ENCODE measurements at regions not wholly inside any gene's neighbourhood (a gene's known extent, or its start where the extent isn't known, plus 50 kb on each side); places are given as distances from the start of the nearest gene placed in this dataset.
A peak's percentile ranks its signal among the peaks of the same experiment; 100 is the strongest.

DNA sequence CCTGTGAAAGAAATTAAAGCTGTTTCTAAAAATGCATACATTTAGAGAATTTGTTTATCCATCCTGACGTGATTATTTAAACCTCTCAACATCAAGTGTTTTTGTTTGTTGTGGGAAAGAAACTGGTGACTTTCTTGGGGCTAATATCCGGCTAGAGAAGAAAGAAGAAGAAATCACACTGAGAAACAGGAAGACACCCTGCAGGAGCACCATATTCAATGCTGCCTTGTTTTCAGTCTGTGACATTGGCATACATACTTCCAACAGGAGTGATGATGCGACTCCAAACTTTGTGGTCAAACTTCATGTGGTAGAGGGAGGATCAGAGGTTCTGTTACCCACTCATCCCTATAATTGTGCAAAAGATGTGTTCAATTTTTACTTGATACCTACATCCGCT, 997.6 kb upstream of the CITED2 start:
- Mint-ChIP-seq H3K4me3 (no peak overlapping the region), H3K9me3 (peaks cover 16% of the 10 kb centered on the region), H3K27ac (no peak overlapping the region), H3K27me3 (no peaks in the 10 kb centered on the region), H3K4me1 (ENCODE audit: low read depth) (peaks cover 4% of the 10 kb centered on the region), H3K36me3 (ENCODE audit: low read depth) (peaks cover 11% of the 10 kb centered on the region)
- intact Hi-C loops (cut with micrococcal nuclease) = no loop called here

DNA sequence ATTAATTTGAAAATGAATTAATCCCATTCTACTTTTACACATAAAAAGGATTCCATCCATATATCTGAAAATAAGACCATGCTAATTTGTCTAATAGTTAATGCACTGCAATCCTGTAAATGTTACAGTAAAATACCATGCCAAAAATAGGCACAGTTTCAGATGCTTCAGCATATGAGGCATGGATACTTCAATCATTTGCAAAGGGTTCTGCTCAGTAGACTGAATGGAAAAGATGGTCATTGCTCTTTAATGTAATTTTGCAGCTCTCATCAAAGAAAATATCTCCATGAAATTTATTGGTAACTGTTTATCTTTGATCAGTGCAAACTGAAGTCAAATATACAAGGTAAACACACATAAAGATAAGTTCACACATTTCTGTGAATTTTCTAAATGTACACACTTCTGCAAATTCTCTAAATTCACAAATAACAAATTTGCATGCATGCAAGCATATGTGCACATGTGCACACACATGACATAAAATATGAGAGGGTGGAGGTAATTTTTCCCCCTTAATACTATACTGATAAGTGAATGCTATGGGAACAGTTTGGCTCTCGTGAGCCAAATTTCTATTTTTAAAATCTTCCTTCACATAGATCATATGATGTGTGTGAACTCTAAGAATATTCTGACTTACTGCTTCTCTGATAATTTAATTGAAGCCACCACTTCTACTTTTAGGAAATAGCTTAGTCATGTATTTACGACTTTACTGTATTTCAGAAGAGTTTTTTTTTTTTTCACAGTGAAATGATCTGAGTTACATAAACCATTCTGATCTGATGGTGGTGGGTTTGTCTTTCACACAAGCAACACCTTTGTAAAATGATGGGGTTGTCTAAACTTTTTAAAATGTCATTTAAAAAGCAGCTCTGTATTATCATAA, 996.8 kb upstream of the CITED2 start:
- Mint-ChIP-seq H3K4me1 (ENCODE audit: low read depth) (peaks cover 4% of the 10 kb centered on the region), H3K27ac (no peak overlapping the region), H3K36me3 (ENCODE audit: low read depth) (peaks cover 11% of the 10 kb centered on the region), H3K4me3 (no peak overlapping the region), H3K9me3 (peaks cover 16% of the 10 kb centered on the region), H3K27me3 (no peaks in the 10 kb centered on the region)
- intact Hi-C loops (cut with micrococcal nuclease) = no loop called here

GRCh38 chr6:140370441-140370840, 996.0 kb upstream of the CITED2 start:
- peaks cover 11% of the 10 kb centered on the region for H3K36me3 Mint-ChIP-seq (ENCODE audit: low read depth)
- no peak overlapping the region for H3K27ac Mint-ChIP-seq
- H3K27me3 Mint-ChIP-seq = no peaks in the 10 kb centered on the region
- peaks cover 22% of the 10 kb centered on the region for H3K9me3 Mint-ChIP-seq
- intact Hi-C loops (cut with micrococcal nuclease) = no loop called here
- peaks cover 4% of the 10 kb centered on the region for H3K4me1 Mint-ChIP-seq (ENCODE audit: low read depth)
- H3K4me3 Mint-ChIP-seq = no peak overlapping the region

- no peaks in the 10 kb centered on the region for H3K27me3 Mint-ChIP-seq
Measured at GRCh38 chr6:140366991-140367390, 992.5 kb upstream of the CITED2 start.

GRCh38 chr6:140364916-140365315, 990.5 kb upstream of the CITED2 start:
- H3K27ac Mint-ChIP-seq = no peak overlapping the region
- peaks cover 34% of the 10 kb centered on the region for H3K9me3 Mint-ChIP-seq
- no peaks in the 10 kb centered on the region for H3K27me3 Mint-ChIP-seq
- intact Hi-C loops (cut with micrococcal nuclease) = no loop called here
- no peaks in the 10 kb centered on the region for H3K4me1 Mint-ChIP-seq (ENCODE audit: low read depth)
- peaks cover 25% of the 10 kb centered on the region for H3K36me3 Mint-ChIP-seq (ENCODE audit: low read depth)
- H3K4me3 Mint-ChIP-seq = no peak overlapping the region

More at GRCh38 chr6:140366991-140367390, 992.5 kb upstream of the CITED2 start:
- intact Hi-C loops (cut with micrococcal nuclease) = no loop called here
- H3K27ac Mint-ChIP-seq = no peak overlapping the region
- peaks cover 1% of the 10 kb centered on the region for H3K4me1 Mint-ChIP-seq (ENCODE audit: low read depth)
- no peak overlapping the region for H3K4me3 Mint-ChIP-seq
- H3K9me3 Mint-ChIP-seq = peaks cover 34% of the 10 kb centered on the region
- H3K36me3 Mint-ChIP-seq (ENCODE audit: low read depth) = peaks cover 25% of the 10 kb centered on the region

GRCh38 chr6:140360651-140361050, 986.2 kb upstream of the CITED2 start:
- Mint-ChIP-seq H3K9me3 (peaks cover 30% of the 10 kb centered on the region), H3K36me3 (ENCODE audit: low read depth) (peaks cover 25% of the 10 kb centered on the region), H3K27ac (no peak overlapping the region), H3K4me3 (no peak overlapping the region), H3K27me3 (no peaks in the 10 kb centered on the region), H3K4me1 (ENCODE audit: low read depth) (no peaks in the 10 kb centered on the region)
- intact Hi-C loops (cut with micrococcal nuclease) = no loop called here

GRCh38 chr6:140355476-140355875, 981.0 kb upstream of the CITED2 start:
- no peaks in the 10 kb centered on the region for H3K36me3 Mint-ChIP-seq (ENCODE audit: low read depth)
- no peak overlapping the region for H3K27ac Mint-ChIP-seq
- intact Hi-C loops (cut with micrococcal nuclease) = no loop called here
- H3K9me3 Mint-ChIP-seq = peaks cover 10% of the 10 kb centered on the region
- no peak overlapping the region for H3K4me3 Mint-ChIP-seq
- H3K4me1 Mint-ChIP-seq (ENCODE audit: low read depth) = no peaks in the 10 kb centered on the region
- H3K27me3 Mint-ChIP-seq = no peaks in the 10 kb centered on the region

- H3K27me3 Mint-ChIP-seq = no peaks in the 10 kb centered on the region
- H3K27ac Mint-ChIP-seq = no peak overlapping the region
- peaks cover 14% of the 10 kb centered on the region for H3K9me3 Mint-ChIP-seq
- no peaks in the 10 kb centered on the region for H3K4me1 Mint-ChIP-seq (ENCODE audit: low read depth)
- no peaks in the 10 kb centered on the region for H3K36me3 Mint-ChIP-seq (ENCODE audit: low read depth)
- no peak overlapping the region for H3K4me3 Mint-ChIP-seq
- intact Hi-C loops (cut with micrococcal nuclease) = no loop called here
Measured at GRCh38 chr6:140354296-140354695, 979.8 kb upstream of the CITED2 start.

DNA sequence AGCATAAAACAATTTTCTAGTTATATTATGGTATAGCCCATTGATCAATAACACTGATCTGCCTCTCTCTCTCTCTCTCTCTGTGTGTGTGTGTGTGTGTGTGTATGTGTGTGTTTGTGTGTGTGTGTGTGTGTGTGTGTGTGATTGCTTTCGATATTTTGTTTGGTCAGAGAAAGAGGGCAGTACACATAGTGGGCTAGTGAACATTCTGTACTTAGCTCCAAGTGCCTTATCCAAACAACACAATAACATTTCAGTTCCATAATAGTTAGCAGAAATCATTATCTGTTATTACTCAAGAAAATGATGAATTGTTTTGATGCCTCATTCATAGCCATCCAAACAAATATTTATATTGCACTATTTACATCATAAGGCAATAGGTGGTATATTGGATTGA, 979.1 kb upstream of the CITED2 start:
- peaks cover 14% of the 10 kb centered on the region for H3K9me3 Mint-ChIP-seq
- H3K27ac Mint-ChIP-seq = no peak overlapping the region
- H3K27me3 Mint-ChIP-seq = no peaks in the 10 kb centered on the region
- H3K36me3 Mint-ChIP-seq (ENCODE audit: low read depth) = no peaks in the 10 kb centered on the region
- intact Hi-C loops (cut with micrococcal nuclease) = no loop called here
- no peak overlapping the region for H3K4me3 Mint-ChIP-seq
- no peaks in the 10 kb centered on the region for H3K4me1 Mint-ChIP-seq (ENCODE audit: low read depth)

DNA sequence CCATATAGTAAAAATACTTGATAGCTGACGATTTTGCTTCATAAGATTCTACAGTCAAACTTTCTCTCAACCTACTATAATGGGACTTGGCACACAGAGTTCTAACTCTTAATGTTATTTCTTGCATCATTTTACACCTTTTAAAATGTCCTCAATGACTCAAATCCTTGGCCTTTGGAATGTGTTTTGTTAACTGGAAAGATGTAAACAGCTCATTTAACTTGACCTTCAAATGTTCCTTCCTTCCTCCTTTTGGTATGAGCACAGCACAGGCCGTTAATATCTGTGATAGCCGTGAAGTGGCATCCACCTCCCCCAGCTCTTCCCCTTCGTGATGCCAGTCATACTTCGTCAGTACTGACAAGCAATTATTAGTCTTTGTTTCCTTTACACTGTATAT, 972.0 kb upstream of the CITED2 start:
- Mint-ChIP-seq H3K36me3 (ENCODE audit: low read depth) (peaks cover 3% of the 10 kb centered on the region), H3K9me3 (peaks cover 28% of the 10 kb centered on the region)
- intact Hi-C loops (cut with micrococcal nuclease) = no loop called here

DNA sequence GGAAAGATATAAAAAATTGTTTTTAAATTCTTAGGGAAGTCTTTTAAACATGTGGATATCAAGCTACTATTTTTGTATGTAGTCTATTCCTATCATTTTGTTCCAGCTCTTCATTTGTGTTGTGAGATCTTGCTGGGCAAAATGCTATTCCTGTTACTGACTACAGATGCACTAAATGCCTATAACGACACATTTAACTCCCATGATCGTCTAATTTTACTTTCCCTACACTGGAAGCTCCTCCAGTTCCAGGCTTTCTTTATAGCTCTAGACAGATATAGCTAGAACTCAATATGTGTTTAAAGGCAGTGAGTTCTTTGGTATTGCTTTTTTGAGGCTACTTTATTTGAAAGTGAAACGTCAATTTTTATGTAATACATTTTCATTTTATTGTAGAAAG, 971.5 kb upstream of the CITED2 start:
- Mint-ChIP-seq H3K36me3 (ENCODE audit: low read depth) (peaks cover 6% of the 10 kb centered on the region), H3K27me3 (no peaks in the 10 kb centered on the region), H3K27ac (no peak overlapping the region), H3K9me3 (peaks cover 33% of the 10 kb centered on the region), H3K4me1 (ENCODE audit: low read depth) (peaks cover 25% of the 10 kb centered on the region), H3K4me3 (no peak overlapping the region)
- intact Hi-C loops (cut with micrococcal nuclease) = no loop called here

More for the DNA sequence above, 972.0 kb upstream of the CITED2 start:
- no peak overlapping the region for H3K4me3 Mint-ChIP-seq
- peak overlapping the region; percentile 25 for H3K27ac Mint-ChIP-seq
- H3K4me1 Mint-ChIP-seq (ENCODE audit: low read depth) = peaks cover 20% of the 10 kb centered on the region
- H3K27me3 Mint-ChIP-seq = no peaks in the 10 kb centered on the region

DNA sequence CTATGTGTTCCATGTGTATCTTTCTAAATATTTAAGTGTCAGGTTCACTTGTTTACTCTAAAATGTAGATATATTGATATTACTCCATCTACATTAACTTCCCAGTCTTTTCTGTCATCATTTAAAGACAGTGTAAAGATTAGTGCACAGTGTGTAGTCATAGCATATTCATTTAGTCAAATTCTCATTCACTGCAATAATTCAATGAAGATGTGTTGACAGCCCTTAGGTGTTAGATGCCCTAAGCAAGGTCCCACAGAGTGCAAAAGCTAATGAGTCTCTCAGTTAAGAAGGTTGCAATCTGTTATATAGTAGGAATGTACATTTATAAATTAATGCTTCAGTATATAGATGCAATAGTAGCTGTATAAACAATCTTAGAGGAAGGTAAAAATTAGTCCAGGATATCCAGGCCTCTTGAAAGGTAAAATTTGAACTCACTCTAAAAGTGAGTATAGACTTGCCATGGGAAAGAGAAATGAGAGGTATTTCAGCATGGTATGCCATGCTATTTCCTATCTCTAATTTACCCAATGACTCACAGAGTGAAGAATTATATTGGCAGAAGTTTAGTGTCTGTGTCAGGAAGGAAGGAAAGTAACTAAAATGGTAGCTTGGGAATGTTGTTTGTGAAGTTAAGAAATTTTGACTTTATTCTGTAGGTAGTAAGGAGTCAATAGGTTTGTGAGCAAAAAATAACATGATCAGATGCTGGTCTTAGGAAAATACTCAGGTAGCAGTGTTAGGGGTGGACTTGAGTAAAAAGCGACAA, 969.9 kb upstream of the CITED2 start:
- Mint-ChIP-seq H3K4me1 (ENCODE audit: low read depth) (peaks cover 34% of the 10 kb centered on the region), H3K4me3 (no peak overlapping the region), H3K27me3 (no peaks in the 10 kb centered on the region), H3K9me3 (peaks cover 34% of the 10 kb centered on the region), H3K27ac (no peak overlapping the region), H3K36me3 (ENCODE audit: low read depth) (peaks cover 11% of the 10 kb centered on the region)
- intact Hi-C loops (cut with micrococcal nuclease) = no loop called here

DNA sequence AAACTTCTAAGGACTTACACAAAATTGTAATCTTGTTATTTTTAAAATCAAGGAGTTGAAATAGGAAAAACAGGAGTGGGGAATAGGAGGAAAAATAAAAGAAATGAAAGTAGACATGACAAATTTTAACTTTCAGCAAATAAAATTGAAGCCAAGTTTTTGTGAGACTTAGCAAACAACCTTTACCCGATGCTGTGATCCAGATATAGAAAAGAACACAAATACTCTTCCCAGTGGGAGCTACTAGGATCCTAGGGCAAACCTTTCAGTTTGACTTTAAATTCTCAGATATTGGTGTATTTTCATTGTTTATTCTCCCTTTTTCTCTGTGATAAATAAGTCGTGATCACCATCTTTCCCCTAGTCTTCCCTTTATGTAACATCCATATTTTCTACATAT, 968.7 kb upstream of the CITED2 start:
- Mint-ChIP-seq H3K4me3 (no peak overlapping the region), H3K27me3 (no peaks in the 10 kb centered on the region), H3K36me3 (ENCODE audit: low read depth) (peaks cover 11% of the 10 kb centered on the region), H3K4me1 (ENCODE audit: low read depth) (peaks cover 34% of the 10 kb centered on the region), H3K9me3 (peaks cover 37% of the 10 kb centered on the region), H3K27ac (no peak overlapping the region)
- intact Hi-C loops (cut with micrococcal nuclease) = no loop called here

GRCh38 chr6:140341272-140341671, 966.8 kb upstream of the CITED2 start:
- intact Hi-C loops (cut with micrococcal nuclease) = no loop called here
- Mint-ChIP-seq H3K4me3 (no peak overlapping the region), H3K36me3 (ENCODE audit: low read depth) (peaks cover 11% of the 10 kb centered on the region), H3K27ac (peak overlapping the region; percentile 10), H3K27me3 (no peaks in the 10 kb centered on the region), H3K9me3 (peaks cover 47% of the 10 kb centered on the region), H3K4me1 (ENCODE audit: low read depth) (peaks cover 28% of the 10 kb centered on the region)

Data from dendritic cell treated with granulocyte-macrophage colony-stimulating factor and Interleukin-4, amounts not matched to agents 40 ng/mL and 50 ng/mL, for 4 days (primary cell).